GM21717 (cell line): ENCODE measurements at regions not wholly inside any gene's neighbourhood (a gene's known extent, or its start where the extent isn't known, plus 50 kb on each side); places are given as distances from the start of the nearest gene placed in this dataset.
"Not testable (repeated sequence)": the region's sequence is repeated elsewhere in the genome, so short reads cannot be mapped to it uniquely, and the experiment has no call there.

Experiments
- ATAC-seq: cut with Tn5 transposase; IDR thresholded peaks from one replicate; pipeline ENCODE4 v1.9.1; 2021; ENCODE audit warnings: mild to moderate bottlenecking, moderate library complexity; ENCODE audit not compliant: unreplicated experiment

DNA sequence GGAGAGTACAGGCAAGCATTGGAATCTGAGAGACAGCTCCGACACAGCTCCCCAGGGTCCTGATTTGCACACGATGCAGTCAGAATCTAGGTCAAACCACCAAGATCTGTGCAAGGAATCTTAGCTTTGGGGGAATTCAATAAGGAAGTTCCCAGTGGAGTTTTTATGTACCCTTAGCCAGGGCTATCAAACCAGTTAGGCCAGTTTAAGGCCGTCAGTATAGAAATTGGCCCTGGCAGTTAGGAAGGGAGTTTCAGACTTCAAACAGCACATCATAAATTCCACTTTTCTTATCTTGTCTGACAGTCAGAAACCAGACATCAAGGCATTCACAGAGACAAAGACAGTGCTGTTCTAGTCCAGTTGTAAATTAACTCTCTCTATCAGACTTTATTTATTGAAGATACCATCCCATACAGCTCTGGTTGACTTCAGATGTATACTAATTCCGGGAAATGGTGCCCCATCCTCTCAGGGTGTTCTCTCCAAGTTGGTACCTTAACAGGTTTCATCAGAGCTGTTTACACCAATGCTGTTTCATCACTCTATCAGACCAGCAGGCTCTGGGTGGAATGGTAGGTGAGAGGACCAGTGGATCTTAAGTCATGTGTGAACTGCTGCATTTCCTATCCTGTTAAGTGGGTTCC lies 157.5 kb upstream of the ATF7IP start:
- ATAC-seq: no peak

GRCh38 chr12:14211947-14212387 lies 153.5 kb upstream of the ATF7IP start:
- ATAC-seq: no peak

DNA sequence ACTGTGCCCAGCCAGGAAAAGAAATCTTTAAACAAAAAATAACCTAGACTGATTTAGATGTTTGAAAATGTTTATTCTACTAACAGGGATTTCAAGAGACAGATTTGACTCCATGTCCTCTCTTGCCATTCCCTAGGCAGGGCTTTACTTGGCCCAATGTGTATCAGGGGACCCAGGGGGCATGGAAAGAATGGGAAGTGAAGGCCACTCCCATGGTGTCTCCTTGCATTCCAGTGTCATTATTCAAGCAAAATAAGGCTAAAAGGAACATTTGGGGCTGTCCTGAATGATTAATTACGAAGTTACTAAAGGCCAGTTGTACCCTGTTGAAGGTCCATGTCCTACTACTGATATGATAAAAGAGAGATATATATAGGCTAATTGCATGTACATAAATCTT lies 151.9 kb upstream of the ATF7IP start:
- no peak for ATAC-seq

DNA sequence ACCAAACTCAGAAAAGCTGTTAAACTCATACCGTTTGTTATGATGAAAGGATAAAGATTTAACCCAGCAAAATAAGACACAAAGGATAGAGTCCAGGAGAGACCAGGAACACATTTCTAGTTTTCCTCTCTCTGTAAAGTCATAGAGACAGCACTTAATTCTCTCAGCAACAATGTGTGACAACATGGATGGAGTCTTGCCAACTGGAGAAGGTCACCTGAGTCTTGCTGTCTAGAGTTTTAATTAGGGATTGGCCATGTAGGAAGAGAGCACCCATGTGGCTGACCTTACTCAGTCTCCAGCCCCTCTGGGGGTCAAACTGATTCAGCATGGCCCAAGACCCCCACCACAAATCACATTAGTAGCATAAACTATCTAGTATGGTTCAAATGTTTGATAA lies 151.0 kb upstream of the ATF7IP start:
- ATAC-seq: no peak

GRCh38 chr12:14215949-14216348 lies 149.5 kb upstream of the ATF7IP start:
- ATAC-seq: not testable (repeated sequence)

DNA sequence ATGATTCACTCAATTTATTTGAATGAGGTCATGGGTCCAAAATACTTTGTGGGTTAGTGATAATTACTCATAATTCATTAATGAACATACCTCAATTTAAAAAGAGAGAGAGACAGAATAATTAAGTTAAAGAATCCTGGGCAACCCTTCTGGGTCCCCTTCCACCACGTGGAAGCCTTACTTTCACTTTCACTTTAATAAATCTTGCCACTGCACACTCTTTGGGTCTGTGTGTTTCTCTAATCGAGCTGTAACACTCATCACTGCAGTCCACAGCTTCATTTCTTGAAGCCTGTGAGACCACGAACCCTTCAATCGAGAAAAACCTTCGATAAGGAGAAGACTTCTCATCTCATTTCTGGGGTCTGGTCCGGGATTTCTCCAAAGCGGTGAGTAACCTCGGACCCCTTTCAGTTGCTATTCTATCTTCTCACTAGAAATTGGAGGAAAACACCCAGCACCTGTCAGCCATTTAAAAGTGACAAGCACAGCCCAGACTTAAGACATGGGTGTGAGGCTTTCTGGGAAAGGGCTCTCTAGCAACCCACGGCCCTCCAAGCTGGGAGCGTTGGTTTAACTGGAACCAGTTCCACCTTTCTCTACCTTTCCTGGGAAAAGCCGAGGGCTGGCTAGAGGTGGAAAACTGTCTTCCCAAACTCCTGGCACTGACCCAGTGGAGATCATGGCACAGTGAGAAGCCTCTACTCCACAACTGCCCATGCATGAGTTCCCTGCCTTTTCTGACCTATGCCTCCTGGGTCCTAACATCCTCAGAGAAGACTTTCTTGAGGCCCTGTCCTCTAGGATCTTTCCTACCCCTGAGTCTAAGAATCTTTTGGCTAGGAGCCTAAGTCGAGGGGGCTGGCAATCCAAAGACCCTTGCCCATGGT lies 148.8 kb upstream of the ATF7IP start:
- ATAC-seq: no peak

DNA sequence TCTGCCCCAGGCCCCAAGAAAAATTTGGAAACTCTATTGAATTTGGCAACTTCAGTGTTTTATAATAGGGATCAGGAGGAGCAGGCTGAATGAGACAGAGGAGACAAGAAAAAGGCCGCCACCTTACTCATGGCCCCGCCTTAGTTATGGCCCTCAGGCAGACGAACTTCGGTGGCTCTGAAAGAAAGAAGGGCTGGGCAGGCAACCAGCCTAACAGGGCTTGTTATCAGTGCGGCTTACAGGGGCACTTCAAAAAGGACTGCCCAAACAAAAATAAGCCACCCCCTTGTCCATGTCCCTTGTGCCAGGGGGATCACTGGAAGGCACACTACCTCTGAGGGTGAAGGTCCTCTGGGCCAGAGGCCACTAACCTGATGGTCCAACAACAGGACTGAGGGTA lies 146.3 kb upstream of the ATF7IP start:
- ATAC-seq: no peak

GRCh38 chr12:14219670-14220069 lies 145.8 kb upstream of the ATF7IP start:
- ATAC-seq: not testable (repeated sequence)

GRCh38 chr12:14225064-14225463 lies 140.4 kb upstream of the ATF7IP start:
- no peak for ATAC-seq

DNA sequence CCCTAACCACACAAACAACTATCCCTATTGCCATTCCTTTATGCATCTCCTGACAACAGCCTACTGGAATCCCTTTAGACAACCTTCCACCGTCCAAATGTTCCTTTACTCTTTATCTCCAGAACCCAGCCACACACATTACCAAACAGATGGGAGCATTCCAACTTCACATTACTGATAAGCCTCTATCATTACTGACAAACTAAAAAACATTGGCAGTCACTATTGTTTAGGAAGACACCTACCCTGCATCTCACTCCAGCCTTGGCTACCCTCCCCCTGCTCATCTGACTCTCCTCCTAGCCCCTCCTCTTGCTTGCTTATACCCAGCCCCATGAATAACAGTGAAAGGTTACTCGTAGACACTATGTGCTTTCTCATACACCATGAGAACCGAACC lies 130.3 kb upstream of the ATF7IP start:
- not testable (repeated sequence) for ATAC-seq

GRCh38 chr12:14236641-14237040 lies 128.8 kb upstream of the ATF7IP start:
- not testable (repeated sequence) for ATAC-seq

GRCh38 chr12:14238221-14238792 lies 127.2 kb upstream of the ATF7IP start:
- ATAC-seq: no peak

DNA sequence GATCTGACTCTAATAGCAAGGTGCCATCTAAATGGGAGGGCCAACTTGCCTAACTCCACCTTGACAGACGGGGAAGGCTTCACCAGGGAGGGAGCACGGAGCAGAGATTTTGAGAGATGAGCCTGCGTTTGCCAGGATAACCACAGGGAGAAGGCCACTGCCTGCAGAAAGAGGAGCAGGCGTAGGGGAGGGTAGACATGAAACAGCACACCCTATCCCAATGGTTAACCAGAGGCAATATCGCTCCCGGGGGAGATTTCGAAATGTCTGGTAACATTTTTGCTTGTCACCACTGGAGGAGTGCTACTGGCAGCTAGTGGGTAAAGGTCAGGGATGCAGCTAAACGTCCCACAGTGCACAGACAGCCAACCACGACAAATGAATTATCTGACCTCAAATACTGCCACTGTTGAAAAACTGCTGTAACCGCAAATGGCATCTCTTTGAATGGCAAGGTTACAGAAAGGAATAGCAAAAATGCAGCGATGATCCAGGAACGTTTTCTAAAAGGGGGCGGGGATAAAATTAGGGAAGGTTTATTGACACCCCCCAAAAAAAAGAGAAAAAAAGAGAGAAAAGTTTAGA lies 126.0 kb upstream of the ATF7IP start:
- ATAC-seq: peak; percentile 82

- ATAC-seq: peak; percentile 43
Observed at GRCh38 chr12:14239935-14240872, 125.3 kb upstream of the ATF7IP start.

DNA sequence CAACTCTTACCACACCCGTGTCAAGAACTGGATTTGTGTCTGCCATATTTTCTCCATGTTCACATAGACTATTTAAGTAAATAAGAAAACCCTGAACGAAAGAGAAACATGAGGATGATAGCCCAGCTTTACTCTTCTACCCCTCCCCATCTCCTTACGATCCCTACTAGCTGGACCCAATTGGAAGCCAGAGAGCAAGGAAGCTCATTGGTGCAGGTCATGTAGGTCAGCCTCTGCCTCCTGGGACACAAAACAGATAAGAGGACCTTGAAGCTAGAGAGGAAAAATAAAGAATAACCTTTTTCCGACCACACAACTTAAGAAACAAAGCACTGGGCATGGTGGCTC lies 124.6 kb upstream of the ATF7IP start:
- ATAC-seq: no peak

DNA sequence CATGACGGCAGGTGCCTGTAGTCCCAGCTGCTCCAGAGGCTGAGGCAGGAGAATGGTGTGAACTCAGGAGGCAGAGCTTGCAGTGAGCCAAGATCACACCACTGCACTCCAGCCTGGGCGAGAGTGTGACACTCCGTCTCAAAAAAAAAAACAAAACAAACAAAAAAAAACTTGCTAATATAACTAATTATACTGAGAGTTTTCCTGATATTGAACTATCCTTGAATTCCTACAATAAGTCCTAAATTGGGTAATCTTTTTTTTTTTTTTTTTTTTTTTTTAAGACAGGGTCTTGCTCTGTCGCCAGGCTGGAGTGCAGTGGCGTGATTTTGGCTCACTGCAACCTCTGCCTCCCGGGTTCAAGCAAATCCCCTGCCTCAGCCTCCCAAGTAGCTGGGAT lies 122.7 kb upstream of the ATF7IP start:
- not testable (repeated sequence) for ATAC-seq

- no peak for ATAC-seq
Observed at GRCh38 chr12:14243941-14244340, 121.5 kb upstream of the ATF7IP start.

- ATAC-seq: no peak
Observed at GRCh38 chr12:14244876-14245669, 120.4 kb upstream of the ATF7IP start.

GRCh38 chr12:14247166-14247565 lies 118.3 kb upstream of the ATF7IP start:
- no peak for ATAC-seq

DNA sequence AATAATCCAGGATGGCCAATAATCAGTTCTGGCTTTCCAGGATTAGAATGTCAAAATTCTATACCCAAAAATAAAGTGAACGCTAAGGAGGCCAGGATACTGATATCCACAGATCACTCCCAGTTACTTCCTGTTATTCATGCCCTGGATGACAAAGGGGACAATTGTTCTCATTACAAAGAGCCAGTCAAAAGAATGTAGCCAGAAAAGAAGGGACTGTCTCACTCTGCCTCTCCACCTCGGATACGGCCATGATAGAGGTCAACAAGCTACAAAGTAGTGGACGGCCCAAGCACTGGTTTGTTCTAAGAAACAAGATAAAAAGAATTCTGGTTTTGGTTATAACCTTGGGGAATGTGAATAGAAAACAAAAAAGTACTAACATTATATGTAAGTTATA lies 116.1 kb upstream of the ATF7IP start:
- ATAC-seq: no peak
